ENCODE measurements at regions not wholly inside any gene's neighbourhood (a gene's known extent, or its start where the extent isn't known, plus 50 kb on each side); places are given as distances from the start of the nearest gene placed in this dataset.

DNA sequence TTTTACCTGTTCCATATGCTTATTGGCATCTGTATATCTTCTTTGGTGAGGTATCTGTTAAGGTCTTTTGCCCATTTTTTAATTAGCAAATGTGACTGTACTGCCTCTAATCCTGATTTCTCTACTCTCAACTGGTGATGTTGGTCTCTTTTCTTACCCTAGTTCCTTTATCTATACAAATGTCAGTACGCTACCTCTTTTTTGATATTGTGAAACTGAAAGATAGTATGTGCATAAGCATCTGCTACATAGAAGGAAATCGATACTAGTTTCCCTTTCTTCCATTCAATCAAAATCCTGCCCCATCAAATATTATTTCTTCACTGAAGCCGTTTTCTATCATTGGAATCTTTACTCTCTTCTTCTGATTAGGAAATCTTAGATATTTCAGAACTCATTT lies 194.9 kb upstream of the SPOPL start:
- H3K36me3 ChIP-seq (ENCODE audit: insufficient read depth, low read length): no peaks in the 10 kb centered on the region
- H3K27ac ChIP-seq (ENCODE audit: low read depth, low read length): no peak overlapping the region
- H3K4me2 ChIP-seq (ENCODE audit: low read length): no peak overlapping the region
- H3K9ac ChIP-seq (ENCODE audit: low read length): no peak overlapping the region
- no peak for DNase-seq (ENCODE audit: low read depth)
- TF ChIP-seq, protein P1, sequence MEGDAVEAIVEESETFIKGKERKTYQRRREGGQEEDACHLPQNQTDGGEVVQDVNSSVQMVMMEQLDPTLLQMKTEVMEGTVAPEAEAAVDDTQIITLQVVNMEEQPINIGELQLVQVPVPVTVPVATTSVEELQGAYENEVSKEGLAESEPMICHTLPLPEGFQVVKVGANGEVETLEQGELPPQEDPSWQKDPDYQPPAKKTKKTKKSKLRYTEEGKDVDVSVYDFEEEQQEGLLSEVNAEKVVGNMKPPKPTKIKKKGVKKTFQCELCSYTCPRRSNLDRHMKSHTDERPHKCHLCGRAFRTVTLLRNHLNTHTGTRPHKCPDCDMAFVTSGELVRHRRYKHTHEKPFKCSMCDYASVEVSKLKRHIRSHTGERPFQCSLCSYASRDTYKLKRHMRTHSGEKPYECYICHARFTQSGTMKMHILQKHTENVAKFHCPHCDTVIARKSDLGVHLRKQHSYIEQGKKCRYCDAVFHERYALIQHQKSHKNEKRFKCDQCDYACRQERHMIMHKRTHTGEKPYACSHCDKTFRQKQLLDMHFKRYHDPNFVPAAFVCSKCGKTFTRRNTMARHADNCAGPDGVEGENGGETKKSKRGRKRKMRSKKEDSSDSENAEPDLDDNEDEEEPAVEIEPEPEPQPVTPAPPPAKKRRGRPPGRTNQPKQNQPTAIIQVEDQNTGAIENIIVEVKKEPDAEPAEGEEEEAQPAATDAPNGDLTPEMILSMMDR (IDR thresholded peaks at IDR 0.05; ENCODE audit: insufficient read depth, low read depth, low read length): no peak
- no peak for TF ChIP-seq EZH2 (IDR thresholded peaks at IDR 0.05; ENCODE audit: insufficient read depth, low read length)
- H3K4me1 ChIP-seq (ENCODE audit: insufficient read depth, low read length): no peaks in the 10 kb centered on the region
- Mint-ChIP-seq H3K27me3 (ENCODE audit: low read depth, unreplicated experiment) (no peaks in the 10 kb centered on the region), H3K4me3 (ENCODE audit: unreplicated experiment) (no peak overlapping the region), H3K27ac (ENCODE audit: unreplicated experiment) (no peak overlapping the region), H3K4me1 (ENCODE audit: low read depth, unreplicated experiment) (no peaks in the 10 kb centered on the region), H3K36me3 (ENCODE audit: low read depth, unreplicated experiment) (no peaks in the 10 kb centered on the region), H3K9me3 (ENCODE audit: unreplicated experiment) (no peaks in the 10 kb centered on the region)
- H3K4me3 ChIP-seq (ENCODE audit: insufficient read depth, low read depth, low read length): no peak overlapping the region
- H2AFZ ChIP-seq (ENCODE audit: low read depth, low read length): no peak overlapping the region
- H3K79me2 ChIP-seq (ENCODE audit: insufficient read depth, low read length): no peaks in the 10 kb centered on the region
- H3K9me3 ChIP-seq (ENCODE audit: insufficient read depth, low read depth, low read length): no peaks in the 10 kb centered on the region
- FAIRE-seq: no peak
- no peaks in the 10 kb centered on the region for H4K20me1 ChIP-seq (ENCODE audit: insufficient read depth, low read length)
- no peaks in the 10 kb centered on the region for H3K27me3 ChIP-seq (ENCODE audit: insufficient read depth, low read length)

DNA sequence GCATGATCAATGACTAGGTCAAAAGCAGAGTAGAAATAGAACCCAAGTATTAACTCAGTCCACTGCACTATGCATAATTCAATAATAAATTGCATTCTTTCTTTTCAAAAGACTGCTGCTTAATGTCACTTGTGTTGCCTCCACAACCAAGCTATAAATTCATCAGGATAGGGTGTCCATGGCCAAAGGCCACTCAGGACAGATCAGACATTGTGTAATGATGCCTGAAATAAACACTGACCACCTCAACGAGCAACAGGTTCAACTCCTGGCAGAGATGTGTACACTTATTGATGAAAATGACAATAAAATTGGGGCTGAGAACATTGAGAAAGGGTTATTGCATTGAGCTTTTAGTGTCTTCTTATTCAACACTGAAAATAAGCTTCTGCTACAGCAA lies 194.5 kb upstream of the SPOPL start:
- no peak overlapping the region for H3K27ac ChIP-seq (ENCODE audit: low read depth, low read length)
- no peaks in the 10 kb centered on the region for H3K27me3 ChIP-seq (ENCODE audit: insufficient read depth, low read length)
- H2AFZ ChIP-seq (ENCODE audit: low read depth, low read length): no peak overlapping the region
- H3K9me3 Mint-ChIP-seq (ENCODE audit: unreplicated experiment): no peaks in the 10 kb centered on the region
- no peak overlapping the region for H3K4me2 ChIP-seq (ENCODE audit: low read length)
- no peaks in the 10 kb centered on the region for H3K27me3 Mint-ChIP-seq (ENCODE audit: low read depth, unreplicated experiment)
- H3K9me3 ChIP-seq (ENCODE audit: insufficient read depth, low read depth, low read length): no peaks in the 10 kb centered on the region
- no peaks in the 10 kb centered on the region for H3K36me3 Mint-ChIP-seq (ENCODE audit: low read depth, unreplicated experiment)
- no peak for TF ChIP-seq EZH2 (IDR thresholded peaks at IDR 0.05; ENCODE audit: insufficient read depth, low read length)
- TF ChIP-seq, protein P1 (IDR thresholded peaks at IDR 0.05; ENCODE audit: insufficient read depth, low read depth, low read length): no peak
- no peaks in the 10 kb centered on the region for H3K4me1 ChIP-seq (ENCODE audit: insufficient read depth, low read length)
- H3K4me3 ChIP-seq (ENCODE audit: insufficient read depth, low read depth, low read length): no peak overlapping the region
- H3K4me1 Mint-ChIP-seq (ENCODE audit: low read depth, unreplicated experiment): no peaks in the 10 kb centered on the region
- H3K4me3 Mint-ChIP-seq (ENCODE audit: unreplicated experiment): no peak overlapping the region
- H3K9ac ChIP-seq (ENCODE audit: low read length): no peak overlapping the region
- no peak for DNase-seq (ENCODE audit: low read depth)
- FAIRE-seq: no peak
- H4K20me1 ChIP-seq (ENCODE audit: insufficient read depth, low read length): no peaks in the 10 kb centered on the region
- no peaks in the 10 kb centered on the region for H3K36me3 ChIP-seq (ENCODE audit: insufficient read depth, low read length)
- no peak overlapping the region for H3K27ac Mint-ChIP-seq (ENCODE audit: unreplicated experiment)
- H3K79me2 ChIP-seq (ENCODE audit: insufficient read depth, low read length): no peaks in the 10 kb centered on the region

DNA sequence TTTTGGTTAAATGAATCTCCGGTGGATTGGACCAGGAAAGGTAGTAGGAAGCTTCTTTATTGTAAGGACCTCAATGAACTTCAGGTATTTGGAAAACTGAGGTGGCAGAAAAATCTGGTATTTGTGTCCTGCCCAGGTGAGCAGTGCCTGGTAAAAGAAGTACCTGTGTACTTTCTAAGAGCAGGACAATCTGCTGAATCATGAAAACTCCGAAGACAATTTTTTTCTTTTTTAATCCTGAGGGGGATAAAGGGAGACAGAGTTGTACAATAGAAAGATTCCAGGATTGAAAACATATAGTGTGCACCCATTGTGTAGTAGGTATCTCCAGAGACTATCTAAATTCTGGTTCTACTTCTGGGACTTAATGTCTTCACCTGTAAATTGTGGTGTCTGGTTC lies 191.8 kb upstream of the SPOPL start:
- Histone ChIP-seq H3K4me1 (ENCODE audit: insufficient read depth, low read length) (no peaks in the 10 kb centered on the region), H3K9me3 (ENCODE audit: insufficient read depth, low read depth, low read length) (no peaks in the 10 kb centered on the region), H3K27me3 (ENCODE audit: insufficient read depth, low read length) (no peaks in the 10 kb centered on the region), H3K27ac (ENCODE audit: low read depth, low read length) (no peak overlapping the region), H3K79me2 (ENCODE audit: insufficient read depth, low read length) (no peaks in the 10 kb centered on the region), H3K4me3 (ENCODE audit: insufficient read depth, low read depth, low read length) (no peak overlapping the region), H2AFZ (ENCODE audit: low read depth, low read length) (no peak overlapping the region), H3K36me3 (ENCODE audit: insufficient read depth, low read length) (no peaks in the 10 kb centered on the region), H4K20me1 (ENCODE audit: insufficient read depth, low read length) (no peaks in the 10 kb centered on the region), H3K4me2 (ENCODE audit: low read length) (no peak overlapping the region), H3K9ac (ENCODE audit: low read length) (no peak overlapping the region)
- DNase-seq (ENCODE audit: low read depth) (no peak), FAIRE-seq (no peak)
- Mint-ChIP-seq H3K4me1 (ENCODE audit: low read depth, unreplicated experiment) (no peaks in the 10 kb centered on the region), H3K9me3 (ENCODE audit: unreplicated experiment) (no peaks in the 10 kb centered on the region), H3K4me3 (ENCODE audit: unreplicated experiment) (no peak overlapping the region), H3K27me3 (ENCODE audit: low read depth, unreplicated experiment) (no peaks in the 10 kb centered on the region), H3K27ac (ENCODE audit: unreplicated experiment) (no peak overlapping the region), H3K36me3 (ENCODE audit: low read depth, unreplicated experiment) (no peaks in the 10 kb centered on the region)
- TF ChIP-seq EZH2 (IDR thresholded peaks at IDR 0.05; ENCODE audit: insufficient read depth, low read length): no peak
- TF ChIP-seq, protein P1 (IDR thresholded peaks at IDR 0.05; ENCODE audit: insufficient read depth, low read depth, low read length): no peak
